Activated CD4-positive, alpha-beta T cell treated with anti-CD3 and anti-CD28 coated beads, Interleukin-2, Interleukin-4, amounts not matched to agents 100 ng/mL and 50 ng/mL, durations not matched to agents 16 hours and 8 hours (primary cell): ENCODE measurements at regions not wholly inside any gene's neighbourhood (a gene's known extent, or its start where the extent isn't known, plus 50 kb on each side); places are given as distances from the start of the nearest gene placed in this dataset.

Experiments used
- DNase-seq: peaks from one replicate; pipeline ENCODE4 v3.0.0-alpha.2; 2020; ENCODE audit warnings: low spot score

- DNase-seq: peak; percentile 11
These were observed 106.6 kb upstream of the CXADR start for GRCh38 chr21:17406202-17406601.

DNA sequence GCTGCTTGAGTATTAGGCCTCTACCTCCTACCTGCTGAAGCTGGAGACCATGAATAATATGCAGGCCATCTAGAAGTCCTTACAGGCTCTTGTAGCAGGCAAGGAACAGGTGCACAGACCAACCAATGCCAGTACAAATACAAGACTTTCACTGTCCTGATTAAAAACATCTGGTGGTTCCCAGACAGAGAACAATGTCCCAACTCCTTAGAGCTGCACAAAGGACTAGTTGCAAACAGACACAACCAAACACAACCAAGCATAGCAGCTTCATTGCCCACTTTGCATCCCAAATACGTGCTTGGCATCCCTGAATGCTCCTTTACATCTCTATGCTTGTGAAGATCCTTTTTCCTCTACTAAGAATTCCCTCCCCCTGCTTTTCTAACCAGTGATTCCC, 98.1 kb upstream of the CXADR start:
- no peak for DNase-seq

- no peak for DNase-seq
These were observed 96.7 kb upstream of the CXADR start for GRCh38 chr21:17416139-17416538.

DNA sequence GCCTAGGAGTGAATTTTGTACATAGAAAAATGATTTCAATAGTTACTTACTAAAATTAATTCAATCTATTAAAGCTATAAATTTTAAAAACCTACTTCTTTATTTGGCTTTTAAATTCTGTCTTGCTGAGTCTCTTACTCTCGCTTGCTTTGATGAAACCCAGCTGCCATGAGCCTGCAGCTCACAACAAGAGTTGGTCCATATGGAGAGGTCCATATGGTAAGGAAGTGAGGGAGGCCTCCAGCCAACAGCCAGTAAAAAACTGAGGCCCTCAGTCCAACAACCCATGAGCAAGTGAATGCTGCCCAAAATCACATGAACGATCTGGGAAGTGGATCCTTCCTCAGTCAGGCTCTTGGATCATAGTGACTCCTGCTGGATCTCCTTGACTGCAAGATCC, 89.9 kb upstream of the CXADR start:
- no peak for DNase-seq

DNA sequence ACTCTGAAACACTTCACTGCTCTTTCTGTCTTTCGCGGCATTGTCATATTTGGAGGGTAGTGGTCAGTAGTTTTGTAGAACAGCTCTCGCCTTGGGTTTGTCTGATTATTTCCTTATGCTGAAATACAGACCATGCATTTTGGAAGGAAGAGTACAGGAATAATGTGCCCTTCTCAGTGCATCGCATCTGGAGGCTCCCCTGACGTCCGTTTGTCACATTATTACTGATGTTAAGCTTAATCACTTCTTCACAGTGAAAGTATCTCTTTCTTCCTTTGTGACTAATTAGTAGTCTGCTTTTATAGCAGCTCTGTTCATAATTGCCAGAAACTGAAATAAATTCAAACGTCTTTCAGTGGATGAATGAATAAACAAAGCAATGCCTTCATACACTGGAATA, 85.7 kb upstream of the CXADR start:
- no peak for DNase-seq

DNA sequence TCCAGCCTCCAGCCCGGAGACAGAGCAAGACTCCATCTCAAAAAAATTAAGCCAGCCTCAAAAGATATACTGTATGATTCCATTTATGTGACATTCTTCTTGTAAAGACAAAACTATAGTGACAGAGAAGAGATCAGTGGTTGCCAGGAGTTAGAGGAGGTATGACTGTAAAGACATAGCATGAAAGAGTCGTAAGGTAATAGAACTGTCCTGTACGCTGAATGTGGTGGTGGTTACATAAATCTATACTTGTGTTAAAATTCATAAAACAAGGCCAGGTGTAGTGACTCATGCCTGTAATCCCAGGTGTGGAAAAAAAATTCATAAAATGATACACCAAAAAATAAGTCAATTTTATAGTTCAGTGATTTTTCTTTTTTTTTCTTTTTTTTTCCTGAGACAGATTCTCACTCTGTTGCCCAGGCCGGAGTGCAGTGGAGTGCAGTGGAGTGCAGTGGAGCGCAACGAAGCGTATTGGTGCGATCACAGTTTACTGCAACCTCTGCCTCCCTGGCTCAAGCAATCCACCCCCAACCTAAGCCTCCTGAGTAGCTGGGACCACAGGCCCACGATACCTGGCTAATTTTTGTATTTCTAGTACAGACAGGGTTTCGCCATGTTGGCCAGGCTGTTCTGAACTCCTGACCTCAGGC, 84.9 kb upstream of the CXADR start:
- no peak for DNase-seq

DNA sequence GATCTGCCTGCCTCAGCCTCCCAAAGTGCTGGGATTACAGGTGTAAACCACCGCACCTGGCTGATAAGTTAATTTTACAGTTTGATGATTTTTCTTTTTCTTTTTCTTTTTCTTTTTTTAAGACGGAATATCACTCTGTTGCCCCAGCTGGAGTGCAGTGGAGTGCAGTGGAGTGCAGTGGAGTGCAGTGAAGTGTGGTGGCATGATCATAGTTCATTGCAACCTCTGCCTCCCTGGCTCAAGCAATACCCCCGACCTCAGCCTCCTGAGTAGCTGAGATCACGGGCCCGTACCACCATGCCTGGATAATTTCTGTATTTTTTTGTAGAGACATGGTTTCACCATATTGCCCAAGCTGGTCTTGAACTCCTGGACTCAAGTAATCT, 84.4 kb upstream of the CXADR start:
- no peak for DNase-seq

DNA sequence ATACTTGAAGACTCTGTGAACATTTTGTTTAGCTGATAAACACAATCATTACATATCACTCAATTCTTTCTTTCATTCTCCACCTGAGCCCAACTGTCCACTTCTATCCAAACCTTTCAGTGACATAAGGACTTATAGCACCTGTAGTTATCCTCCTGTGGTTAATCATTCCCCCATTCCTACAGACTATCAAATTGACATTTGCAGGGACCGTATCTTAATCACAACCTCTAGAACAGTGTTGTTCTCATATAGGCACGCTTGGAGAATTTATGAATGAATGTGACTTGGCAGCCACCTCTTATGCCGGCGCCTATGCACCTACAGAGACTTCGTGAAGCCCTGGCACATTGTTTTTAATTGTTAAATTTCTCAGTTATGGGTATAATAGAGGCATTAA, 83.9 kb upstream of the CXADR start:
- no peak for DNase-seq

GRCh38 chr21:17429936-17430335, 82.9 kb upstream of the CXADR start:
- DNase-seq: no peak

DNA sequence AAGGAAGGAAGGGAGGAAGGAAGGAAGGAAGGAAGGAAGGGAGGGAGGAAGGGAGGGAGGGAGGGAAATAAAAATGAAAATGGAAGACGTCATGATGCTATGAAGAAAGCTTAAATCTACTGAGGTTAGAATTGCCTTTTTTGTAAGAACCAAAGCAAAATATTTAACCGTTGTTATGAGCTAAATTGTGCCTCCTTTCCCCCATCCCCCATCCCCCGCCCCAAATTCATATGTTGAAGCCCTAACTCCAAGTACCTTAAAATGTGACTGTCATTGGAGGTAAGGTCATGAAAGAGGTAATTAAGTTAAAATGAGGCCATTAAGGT, 80.1 kb upstream of the CXADR start:
- no peak for DNase-seq

GRCh38 chr21:17433730-17434129, 79.1 kb upstream of the CXADR start:
- DNase-seq: no peak

GRCh38 chr21:17435565-17436543, 77.0 kb upstream of the CXADR start:
- no peak for DNase-seq

DNA sequence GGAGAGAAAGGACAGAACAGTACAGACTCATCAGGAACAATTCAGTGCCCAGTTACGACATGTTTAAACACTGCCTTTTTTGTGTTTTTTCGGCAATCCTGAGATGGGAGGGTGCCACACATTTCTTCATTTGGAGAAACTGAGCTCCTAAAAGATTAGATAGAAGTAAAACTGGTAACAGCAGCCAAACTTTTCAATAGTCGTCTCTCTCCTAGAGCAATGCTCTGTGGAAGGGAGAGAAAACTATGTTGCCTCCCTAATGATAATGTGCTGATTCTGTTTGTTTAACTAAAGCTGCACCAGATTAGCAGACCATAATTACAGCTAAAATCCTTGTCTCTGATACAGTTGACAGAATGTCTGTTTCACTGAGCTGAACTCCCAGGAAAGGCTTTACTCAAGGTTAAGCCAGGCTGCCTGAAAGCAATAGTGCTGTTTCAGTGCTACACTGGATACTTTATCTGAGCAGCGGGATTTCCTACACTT, 76.2 kb upstream of the CXADR start:
- no peak for DNase-seq

GRCh38 chr21:17438635-17439034, 74.2 kb upstream of the CXADR start:
- no peak for DNase-seq

DNA sequence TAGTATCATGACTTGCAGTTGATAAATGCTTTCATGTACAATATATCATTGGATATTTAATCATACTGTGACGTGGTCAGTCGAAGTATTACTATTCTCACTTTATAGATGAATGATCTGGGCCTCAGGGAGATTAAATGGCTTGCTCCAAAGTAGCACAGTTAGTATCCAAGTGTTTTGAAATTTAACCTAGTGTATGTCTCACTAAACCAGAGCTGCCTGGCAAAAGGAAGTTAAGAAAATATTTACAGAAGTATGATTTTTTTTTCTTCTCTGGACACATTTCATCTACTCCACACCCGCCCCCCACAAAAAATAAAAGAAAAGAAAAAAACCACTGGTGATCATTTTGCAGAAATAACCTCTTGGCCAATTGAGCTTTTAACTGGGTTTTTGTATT, 71.9 kb upstream of the CXADR start:
- DNase-seq: no peak

GRCh38 chr21:17441370-17441769, 71.5 kb upstream of the CXADR start:
- no peak for DNase-seq

- DNase-seq: no peak
These were observed 70.7 kb upstream of the CXADR start for GRCh38 chr21:17442165-17442564.

DNA sequence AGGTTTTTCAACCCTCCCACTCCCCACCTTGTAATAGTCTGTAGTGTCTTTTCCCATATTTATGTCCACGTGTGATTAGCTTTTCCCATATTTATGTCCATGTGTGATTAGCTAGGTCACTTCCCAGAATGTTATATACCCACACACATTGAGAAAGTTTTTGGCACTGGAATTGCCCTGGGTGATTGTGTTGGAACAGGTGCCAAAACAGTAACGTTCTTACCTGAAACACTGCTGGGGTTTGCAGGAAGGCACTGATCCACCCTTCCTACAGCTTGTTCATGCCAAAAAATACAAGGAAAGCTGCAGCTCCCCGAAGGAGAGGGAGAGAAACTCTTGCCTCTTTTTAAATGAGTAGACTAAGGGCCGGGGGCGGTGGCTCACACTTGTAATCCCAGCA, 68.0 kb upstream of the CXADR start:
- DNase-seq: no peak

DNA sequence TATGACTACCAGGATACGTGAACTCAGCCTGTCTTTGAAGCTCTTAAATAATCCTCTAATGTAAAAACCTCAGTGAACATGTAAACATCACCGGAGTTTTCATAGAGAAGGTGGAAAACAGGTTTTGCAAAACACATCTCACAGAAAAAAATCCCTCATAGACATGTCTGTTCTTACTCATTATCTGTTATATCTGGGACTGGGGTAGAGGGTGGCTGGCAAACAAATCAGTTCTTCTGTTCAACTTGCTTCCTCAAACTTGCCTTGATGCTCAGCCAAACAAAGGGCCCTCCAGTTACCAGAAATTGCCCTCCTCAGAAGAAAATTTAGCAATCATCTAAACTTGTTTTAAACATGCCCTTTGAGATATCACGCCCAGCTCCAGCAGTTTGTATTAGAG, 66.1 kb upstream of the CXADR start:
- no peak for DNase-seq

GRCh38 chr21:17449701-17450100, 63.1 kb upstream of the CXADR start:
- DNase-seq: no peak

- no peak for DNase-seq
These were observed 61.4 kb upstream of the CXADR start for GRCh38 chr21:17451364-17451891.

GRCh38 chr21:17454315-17455027, 58.4 kb upstream of the CXADR start:
- DNase-seq: peak; percentile 83

DNA sequence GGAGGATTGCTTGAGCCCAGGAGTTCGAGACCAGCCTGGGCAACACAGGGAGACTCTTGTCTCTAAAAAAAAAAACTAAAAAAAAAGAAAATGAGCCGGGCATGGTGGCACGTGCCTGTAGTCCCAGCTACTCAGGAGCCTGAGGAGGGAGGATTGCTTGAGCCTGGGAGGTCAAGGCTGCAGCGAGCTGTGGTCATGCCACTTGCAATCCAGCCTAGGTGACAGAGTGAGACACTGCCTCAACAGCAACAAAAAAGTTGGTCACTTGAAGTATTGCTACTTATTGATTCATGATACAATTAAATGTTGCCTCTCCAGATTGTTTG, 57.9 kb upstream of the CXADR start:
- DNase-seq: no peak
